ENCODE measurements at regions not wholly inside any gene's neighbourhood (a gene's known extent, or its start where the extent isn't known, plus 50 kb on each side); places are given as distances from the start of the nearest gene placed in this dataset.

GRCh38 chr22:45096256-45096907 lies 67.3 kb upstream of the NUP50 start:
- DNase-seq: peak; percentile 22

GRCh38 chr22:45097061-45097460 lies 66.7 kb upstream of the NUP50 start:
- no peak for DNase-seq

- DNase-seq: no peak
These were observed 65.7 kb upstream of the NUP50 start for GRCh38 chr22:45098056-45098455.

- no peak for DNase-seq
These were observed 63.8 kb upstream of the NUP50 start for GRCh38 chr22:45099961-45100360.

- DNase-seq: no peak
These were observed 62.1 kb upstream of the NUP50 start for GRCh38 chr22:45101515-45102227.

GRCh38 chr22:45102896-45103420 lies 60.8 kb upstream of the NUP50 start:
- DNase-seq: no peak

GRCh38 chr22:45103756-45104155 lies 60.0 kb upstream of the NUP50 start:
- DNase-seq: no peak

- DNase-seq: no peak
These were observed 59.4 kb upstream of the NUP50 start for GRCh38 chr22:45104313-45104712.

- DNase-seq: no peak
These were observed 58.4 kb upstream of the NUP50 start for GRCh38 chr22:45105281-45105702.

GRCh38 chr22:45107671-45108070 lies 56.1 kb upstream of the NUP50 start:
- DNase-seq: no peak

- DNase-seq: no peak
These were observed 51.4 kb upstream of the NUP50 start for GRCh38 chr22:45112136-45112879.

Data from stimulated activated CD4-positive, alpha-beta T cell treated with anti-CD3 and anti-CD28 coated beads, Interleukin-12 subunit alpha, Interleukin-12 subunit beta, amount 100 ng/mL, for 4 hours (primary cell).